Loucy (cell line): ENCODE measurements at regions not wholly inside any gene's neighbourhood (a gene's known extent, or its start where the extent isn't known, plus 50 kb on each side); places are given as distances from the start of the nearest gene placed in this dataset.

Experiments
- EZH2phosphoT487 ChIP-seq: fragments of 200-600 bp; IDR thresholded peaks from 2 replicates; pipeline ENCODE4 v1.6.1; 2018; ENCODE audit warnings: antibody characterized with exemption, mild to moderate bottlenecking, moderate library complexity, borderline replicate concordance
- TF ChIP-seq, protein P1 (sequence below): fragments of 200-600 bp; sonication (generic); conservative IDR thresholded peaks from 2 replicates; pipeline ENCODE4 v1.5.1; 2014; ENCODE audit warnings: mild to moderate bottlenecking, antibody characterized with exemption, low read length

DNA sequence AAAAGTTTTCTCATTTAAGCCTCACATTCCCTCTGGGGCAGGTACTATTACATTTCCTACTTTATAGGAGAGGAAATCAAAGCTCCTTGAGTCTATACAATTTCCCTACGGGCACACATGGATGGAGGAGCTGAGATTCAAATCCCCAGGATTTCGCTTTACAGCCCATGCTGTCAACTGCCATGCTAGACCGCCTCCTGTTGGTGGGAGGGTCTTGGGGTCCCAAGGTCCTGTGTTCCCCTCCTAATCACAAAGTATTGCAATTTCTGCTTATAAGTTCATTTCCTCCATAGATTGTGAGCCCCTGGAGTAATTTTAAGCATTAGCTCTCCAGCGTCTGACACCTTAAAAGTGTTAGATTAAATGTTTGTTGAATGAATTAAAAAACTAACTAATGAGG is 95.9 kb upstream of the SMARCA2 start:
- TF ChIP-seq, protein P1, sequence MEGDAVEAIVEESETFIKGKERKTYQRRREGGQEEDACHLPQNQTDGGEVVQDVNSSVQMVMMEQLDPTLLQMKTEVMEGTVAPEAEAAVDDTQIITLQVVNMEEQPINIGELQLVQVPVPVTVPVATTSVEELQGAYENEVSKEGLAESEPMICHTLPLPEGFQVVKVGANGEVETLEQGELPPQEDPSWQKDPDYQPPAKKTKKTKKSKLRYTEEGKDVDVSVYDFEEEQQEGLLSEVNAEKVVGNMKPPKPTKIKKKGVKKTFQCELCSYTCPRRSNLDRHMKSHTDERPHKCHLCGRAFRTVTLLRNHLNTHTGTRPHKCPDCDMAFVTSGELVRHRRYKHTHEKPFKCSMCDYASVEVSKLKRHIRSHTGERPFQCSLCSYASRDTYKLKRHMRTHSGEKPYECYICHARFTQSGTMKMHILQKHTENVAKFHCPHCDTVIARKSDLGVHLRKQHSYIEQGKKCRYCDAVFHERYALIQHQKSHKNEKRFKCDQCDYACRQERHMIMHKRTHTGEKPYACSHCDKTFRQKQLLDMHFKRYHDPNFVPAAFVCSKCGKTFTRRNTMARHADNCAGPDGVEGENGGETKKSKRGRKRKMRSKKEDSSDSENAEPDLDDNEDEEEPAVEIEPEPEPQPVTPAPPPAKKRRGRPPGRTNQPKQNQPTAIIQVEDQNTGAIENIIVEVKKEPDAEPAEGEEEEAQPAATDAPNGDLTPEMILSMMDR: no peak
- TF ChIP-seq EZH2phosphoT487: no peak
